ENCODE measurements at regions not wholly inside any gene's neighbourhood (a gene's known extent, or its start where the extent isn't known, plus 50 kb on each side); places are given as distances from the start of the nearest gene placed in this dataset.

- Histone ChIP-seq H3K27me3 (no peaks in the 10 kb centered on the region), H3K4me3 (no peak overlapping the region), H3K36me3 (no peaks in the 10 kb centered on the region), H3K4me1 (no peaks in the 10 kb centered on the region), H3K9me3 (no peaks in the 10 kb centered on the region), H3K27ac (no peak overlapping the region)
- in situ Hi-C loops (cut with MboI; ENCODE audit: low pct_ligation_motif_present in 1 of 4, low pct_unique_long_range_greater_than_20kb in 1 of 4, low sequenced_read_pairs in 3 of 4) (no loop called here), intact Hi-C loops (cut with DNase I; ENCODE audit: low total_unique reads) (no loop called here)
- DNase-seq, result no peak
- TF ChIP-seq POLR2AphosphoS5 (IDR thresholded peaks at IDR 0.05) (no peak), CTCF (IDR thresholded peaks at IDR 0.05) (no peak), EP300 (IDR thresholded peaks at IDR 0.05; ENCODE audit: low read depth) (no peak), POLR2A (IDR thresholded peaks at IDR 0.05) (no peak)
- 89 to 100% methylated on average over 1 to 4 of the region's 4 CpGs for WGBS, 2 donors (ENCODE audit: low coverage in 1 of 2)
These were observed 118.4 kb downstream of the BCL2L11 start for GRCh38 chr2:111239107-111239506.

- H3K4me3 ChIP-seq, result no peak overlapping the region
- DNase-seq, result no peak
- TF ChIP-seq POLR2AphosphoS5 (IDR thresholded peaks at IDR 0.05) (no peak), CTCF (IDR thresholded peaks at IDR 0.05) (no peak), POLR2A (IDR thresholded peaks at IDR 0.05) (no peak), EP300 (IDR thresholded peaks at IDR 0.05; ENCODE audit: low read depth) (no peak)
- WGBS, 2 donors (ENCODE audit: low coverage in 1 of 2), result 90 to 100% methylated on average over 1 to 3 of the region's 3 CpGs
- no peak overlapping the region for H3K27ac ChIP-seq
- intact Hi-C loops (cut with DNase I; ENCODE audit: low total_unique reads) (no loop called here), in situ Hi-C loops (cut with MboI; ENCODE audit: low pct_ligation_motif_present in 1 of 4, low pct_unique_long_range_greater_than_20kb in 1 of 4, low sequenced_read_pairs in 3 of 4) (no loop called here)
- no peaks in the 10 kb centered on the region for H3K9me3 ChIP-seq
- H3K27me3 ChIP-seq, result no peaks in the 10 kb centered on the region
- H3K4me1 ChIP-seq, result no peaks in the 10 kb centered on the region
- H3K36me3 ChIP-seq, result no peaks in the 10 kb centered on the region
These were observed 119.0 kb downstream of the BCL2L11 start for GRCh38 chr2:111239581-111240249.

GRCh38 chr2:111243295-111243694 lies 122.6 kb downstream of the BCL2L11 start:
- intact Hi-C loops (cut with DNase I; ENCODE audit: low total_unique reads) (no loop called here), in situ Hi-C loops (cut with MboI; ENCODE audit: low pct_ligation_motif_present in 1 of 4, low pct_unique_long_range_greater_than_20kb in 1 of 4, low sequenced_read_pairs in 3 of 4) (no loop called here)
- H3K4me3 ChIP-seq, result no peak overlapping the region
- H3K27me3 ChIP-seq, result no peaks in the 10 kb centered on the region
- no peak overlapping the region for H3K27ac ChIP-seq
- H3K9me3 ChIP-seq, result no peaks in the 10 kb centered on the region
- H3K36me3 ChIP-seq, result no peaks in the 10 kb centered on the region
- no peak for DNase-seq
- TF ChIP-seq CTCF (IDR thresholded peaks at IDR 0.05) (no peak), POLR2AphosphoS5 (IDR thresholded peaks at IDR 0.05) (no peak), EP300 (IDR thresholded peaks at IDR 0.05; ENCODE audit: low read depth) (no peak), POLR2A (IDR thresholded peaks at IDR 0.05) (no peak)
- no peaks in the 10 kb centered on the region for H3K4me1 ChIP-seq

- Histone ChIP-seq H3K27me3 (no peaks in the 10 kb centered on the region), H3K4me1 (no peaks in the 10 kb centered on the region), H3K4me3 (no peak overlapping the region), H3K27ac (no peak overlapping the region), H3K9me3 (no peaks in the 10 kb centered on the region), H3K36me3 (no peaks in the 10 kb centered on the region)
- TF ChIP-seq POLR2A (IDR thresholded peaks at IDR 0.05), result no peak
- no peak for TF ChIP-seq POLR2AphosphoS5 (IDR thresholded peaks at IDR 0.05)
- no peak for TF ChIP-seq CTCF (IDR thresholded peaks at IDR 0.05)
- no peak for TF ChIP-seq EP300 (IDR thresholded peaks at IDR 0.05; ENCODE audit: low read depth)
- in situ Hi-C loops (cut with MboI; ENCODE audit: low pct_ligation_motif_present in 1 of 4, low pct_unique_long_range_greater_than_20kb in 1 of 4, low sequenced_read_pairs in 3 of 4) (no loop called here), intact Hi-C loops (cut with DNase I; ENCODE audit: low total_unique reads) (no loop called here)
- 93 to 95% methylated on average over 3 of the region's 3 CpGs for WGBS, 2 donors (ENCODE audit: low coverage in 1 of 2)
- DNase-seq, result no peak
These were observed 124.2 kb downstream of the BCL2L11 start for GRCh38 chr2:111244864-111245263.
